HEK293T (cell line): ENCODE measurements at regions not wholly inside any gene's neighbourhood (a gene's known extent, or its start where the extent isn't known, plus 50 kb on each side); places are given as distances from the start of the nearest gene placed in this dataset.

Experiments
- CTCF ChIA-PET: fragments of 350-600 bp; formaldehyde crosslinking; extraction: SDS; loops from one replicate; lab custom pipeline; 2021; ENCODE audit warnings: antibody characterized with exemption, inconsistent platforms; lab: Yijun Ruan, JAX
- POLR2A ChIA-PET: fragments of 350-600 bp; formaldehyde crosslinking; extraction: SDS; loops from one replicate; lab custom pipeline; 2020; ENCODE audit warnings: antibody characterized with exemption, inconsistent platforms; lab: Yijun Ruan, JAX
- DNase-seq: peaks from one replicate; pipeline ENCODE4 v3.0.0; 2012; ENCODE audit warnings: mixed read lengths; ENCODE audit errors: extremely low spot score
- ARNT ChIP-seq: fragments of 450-650 bp; IDR thresholded peaks from 2 replicates; pipeline ENCODE4 v1.6.1; 2017; ENCODE audit warnings: mild to moderate bottlenecking
- BHLHE40 ChIP-seq: fragments of 450-650 bp; IDR thresholded peaks from 2 replicates; pipeline ENCODE4 v1.6.1; 2016; ENCODE audit warnings: mild to moderate bottlenecking, moderate library complexity, borderline replicate concordance
- CTBP1 ChIP-seq: fragments of 450-650 bp; IDR thresholded peaks from 2 replicates; pipeline ENCODE4 v1.6.1; 2016; ENCODE audit warnings: borderline replicate concordance
- ELF4 ChIP-seq: fragments of 450-650 bp; IDR thresholded peaks from 2 replicates; pipeline ENCODE4 v1.6.1; 2017; ENCODE audit warnings: antibody characterized with exemption
- FOXA1 ChIP-seq: fragments of 450-650 bp; IDR thresholded peaks from 2 replicates; pipeline ENCODE4 v1.6.1; 2016; ENCODE audit warnings: mild to moderate bottlenecking
- FOXK2 ChIP-seq: fragments of 450-650 bp; IDR thresholded peaks from 2 replicates; pipeline ENCODE4 v1.6.1; 2016; ENCODE audit warnings: mild to moderate bottlenecking
- FOXM1 ChIP-seq: fragments of 450-650 bp; IDR thresholded peaks from 2 replicates; pipeline ENCODE4 v1.6.1; 2017; ENCODE audit warnings: mild to moderate bottlenecking, borderline replicate concordance
- HDGF ChIP-seq: fragments of 450-650 bp; IDR thresholded peaks from 2 replicates; pipeline ENCODE4 v1.6.1; 2017; ENCODE audit warnings: antibody characterized with exemption, borderline replicate concordance
- L3MBTL2 ChIP-seq: fragments of 450-650 bp; conservative IDR thresholded peaks from 2 replicates; pipeline ENCODE4 v1.6.1; 2016; ENCODE audit warnings: mild to moderate bottlenecking
- LEF1 ChIP-seq: fragments of 450-650 bp; IDR thresholded peaks from 2 replicates; pipeline ENCODE4 v1.6.1; 2017; ENCODE audit warnings: mild to moderate bottlenecking, borderline replicate concordance
- NFRKB ChIP-seq: fragments of 450-650 bp; IDR thresholded peaks from 2 replicates; pipeline ENCODE4 v1.6.1; 2016; ENCODE audit warnings: mild to moderate bottlenecking, moderate library complexity
- SP1 ChIP-seq: fragments of 450-650 bp; IDR thresholded peaks from 2 replicates; pipeline ENCODE4 v1.6.1; 2017
- SUZ12 ChIP-seq: fragments of 450-650 bp; IDR thresholded peaks from 2 replicates; pipeline ENCODE4 v1.6.1; 2016; ENCODE audit warnings: mild to moderate bottlenecking
- TARDBP ChIP-seq: fragments of 450-650 bp; IDR thresholded peaks from 2 replicates; pipeline ENCODE4 v1.6.1; 2016
- ZNF384 ChIP-seq: fragments of 450-650 bp; IDR thresholded peaks from 2 replicates; pipeline ENCODE4 v1.6.1; 2016
- TF ChIP-seq, protein P1 (sequence below): fragments of 450-650 bp; IDR thresholded peaks from 2 replicates; pipeline ENCODE4 v1.6.1; 2016

DNA sequence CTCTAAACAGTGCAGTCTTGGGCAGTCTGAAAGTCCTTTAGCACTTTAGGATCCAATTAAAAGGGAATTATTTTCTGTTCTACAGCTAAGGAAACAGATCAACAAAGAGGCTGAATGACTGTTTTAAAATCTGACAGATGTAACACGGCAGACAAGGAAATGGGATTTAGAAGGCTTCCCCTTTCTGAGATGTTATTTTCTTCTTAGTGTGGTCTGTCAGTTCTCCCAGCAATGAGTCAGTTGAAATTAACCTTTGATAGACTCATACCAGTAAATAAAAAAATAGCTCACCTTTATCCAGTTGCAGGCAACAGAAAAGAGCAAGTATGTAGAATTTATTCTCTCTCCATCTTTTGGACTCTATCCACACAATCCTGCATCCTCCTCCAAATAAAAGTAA is 98.1 kb downstream of the NEDD1 start:
- DNase-seq, result no peak
- TF ChIP-seq SP1 (no peak), SUZ12 (no peak), FOXA1 (no peak), ELF4 (no peak), CTBP1 (no peak)
- POLR2A ChIA-PET, result no interaction called here
- CTCF ChIA-PET, result no interaction called here

DNA sequence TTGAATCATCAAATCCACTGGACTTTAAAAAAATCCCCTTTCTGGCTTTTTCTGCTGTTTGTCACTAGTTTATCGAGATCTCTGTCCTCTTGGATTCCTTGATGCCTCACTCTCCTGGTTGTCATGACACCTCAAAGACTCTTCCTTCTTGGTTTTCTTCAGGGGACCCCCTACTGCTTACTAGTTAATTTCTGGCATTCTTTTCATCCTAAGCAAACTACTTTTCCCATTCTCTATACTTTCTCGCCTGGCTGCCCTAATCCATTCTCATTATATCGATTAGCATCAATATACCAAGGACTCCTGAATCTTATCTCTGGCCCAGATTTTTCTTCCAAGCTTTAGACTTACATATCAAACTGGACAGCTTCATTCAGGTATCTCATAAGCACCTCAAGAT is 98.6 kb downstream of the NEDD1 start:
- POLR2A ChIA-PET, result no interaction called here
- no peak for TF ChIP-seq ZNF384
- no peak for TF ChIP-seq FOXA1
- TF ChIP-seq SUZ12, result no peak
- TF ChIP-seq FOXM1, result no peak
- no peak for TF ChIP-seq TARDBP
- TF ChIP-seq BHLHE40, result no peak
- TF ChIP-seq HDGF, result no peak
- no peak for TF ChIP-seq SP1
- TF ChIP-seq, protein P1, sequence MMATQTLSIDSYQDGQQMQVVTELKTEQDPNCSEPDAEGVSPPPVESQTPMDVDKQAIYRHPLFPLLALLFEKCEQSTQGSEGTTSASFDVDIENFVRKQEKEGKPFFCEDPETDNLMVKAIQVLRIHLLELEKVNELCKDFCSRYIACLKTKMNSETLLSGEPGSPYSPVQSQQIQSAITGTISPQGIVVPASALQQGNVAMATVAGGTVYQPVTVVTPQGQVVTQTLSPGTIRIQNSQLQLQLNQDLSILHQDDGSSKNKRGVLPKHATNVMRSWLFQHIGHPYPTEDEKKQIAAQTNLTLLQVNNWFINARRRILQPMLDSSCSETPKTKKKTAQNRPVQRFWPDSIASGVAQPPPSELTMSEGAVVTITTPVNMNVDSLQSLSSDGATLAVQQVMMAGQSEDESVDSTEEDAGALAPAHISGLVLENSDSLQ, result no peak
- TF ChIP-seq ELF4, result no peak
- no peak for TF ChIP-seq L3MBTL2
- no peak for TF ChIP-seq FOXK2
- no peak for TF ChIP-seq ARNT
- TF ChIP-seq LEF1, result no peak
- CTCF ChIA-PET, result no interaction called here
- no peak for DNase-seq

DNA sequence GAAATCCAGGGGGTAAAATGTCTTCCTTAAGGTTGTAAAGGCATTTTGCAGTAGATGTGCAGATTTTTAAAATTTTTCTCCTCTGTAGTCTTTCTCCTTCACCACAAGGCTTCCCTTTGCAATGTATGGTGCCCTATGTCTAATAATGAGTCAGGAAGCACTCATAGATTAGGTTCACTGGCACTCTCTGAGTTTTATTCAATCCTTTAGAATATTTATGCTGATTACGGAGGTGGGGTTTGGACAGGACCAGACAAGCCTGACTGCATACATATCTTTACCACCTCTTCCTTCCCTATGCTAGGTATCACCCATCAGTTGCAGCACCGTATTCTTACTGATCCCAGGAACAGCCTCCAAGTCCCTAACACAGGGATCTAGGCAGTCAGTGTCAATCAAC is 99.5 kb downstream of the NEDD1 start:
- POLR2A ChIA-PET, result no interaction called here
- DNase-seq, result no peak
- CTCF ChIA-PET, result no interaction called here
- TF ChIP-seq HDGF, result no peak
- TF ChIP-seq, protein P1, result no peak
- no peak for TF ChIP-seq FOXA1
- no peak for TF ChIP-seq BHLHE40
- no peak for TF ChIP-seq CTBP1
- no peak for TF ChIP-seq TARDBP
- no peak for TF ChIP-seq FOXK2
- TF ChIP-seq L3MBTL2, result no peak
- TF ChIP-seq ELF4, result no peak
- TF ChIP-seq ARNT, result no peak
- no peak for TF ChIP-seq FOXM1

DNA sequence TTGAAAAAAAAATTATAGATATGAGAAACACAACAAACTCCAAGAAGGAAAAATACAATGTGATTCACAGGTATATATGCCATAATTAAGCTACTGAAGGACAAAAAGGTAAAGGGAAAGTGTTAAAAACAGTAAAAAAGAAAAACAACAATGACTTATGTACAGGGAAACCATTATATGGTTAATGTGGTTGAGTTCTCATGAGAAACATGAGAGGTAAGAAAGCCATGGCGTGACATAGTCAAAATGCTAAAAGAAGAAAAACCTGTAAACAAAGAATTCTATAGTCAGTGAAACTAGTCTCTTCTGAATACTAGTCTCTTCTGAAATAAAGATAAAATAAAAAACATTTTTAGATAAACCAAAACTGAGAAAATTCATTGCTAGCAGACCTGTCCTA is 109.1 kb downstream of the NEDD1 start:
- TF ChIP-seq FOXK2 (no peak), FOXA1 (no peak)

DNA sequence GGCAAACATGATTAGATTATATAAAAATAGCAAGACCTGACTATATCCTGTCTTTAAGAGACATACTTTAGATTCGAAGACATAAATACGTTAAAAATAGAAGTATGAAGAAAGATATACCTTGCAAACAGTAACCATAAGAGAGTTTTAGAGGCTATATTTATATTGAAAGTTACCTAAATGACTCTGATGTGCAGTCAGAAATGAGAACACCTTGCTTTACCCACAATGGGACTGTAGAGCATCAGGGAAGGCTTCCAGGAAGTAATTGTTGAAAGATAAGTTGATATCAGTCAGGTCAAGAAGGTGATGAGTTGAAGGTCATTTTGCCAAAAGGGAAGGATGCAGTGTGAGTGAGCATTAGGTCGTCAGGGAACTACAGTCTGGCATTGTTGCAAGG is 110.2 kb downstream of the NEDD1 start:
- ChIA-PET POLR2A (no interaction called here), CTCF (no interaction called here)
- no peak for DNase-seq
- TF ChIP-seq SUZ12, result no peak
- no peak for TF ChIP-seq NFRKB
- TF ChIP-seq FOXA1, result no peak

More for the DNA sequence above, 109.1 kb downstream of the NEDD1 start:
- DNase-seq, result no peak
- ChIA-PET CTCF (no interaction called here), POLR2A (no interaction called here)

DNA sequence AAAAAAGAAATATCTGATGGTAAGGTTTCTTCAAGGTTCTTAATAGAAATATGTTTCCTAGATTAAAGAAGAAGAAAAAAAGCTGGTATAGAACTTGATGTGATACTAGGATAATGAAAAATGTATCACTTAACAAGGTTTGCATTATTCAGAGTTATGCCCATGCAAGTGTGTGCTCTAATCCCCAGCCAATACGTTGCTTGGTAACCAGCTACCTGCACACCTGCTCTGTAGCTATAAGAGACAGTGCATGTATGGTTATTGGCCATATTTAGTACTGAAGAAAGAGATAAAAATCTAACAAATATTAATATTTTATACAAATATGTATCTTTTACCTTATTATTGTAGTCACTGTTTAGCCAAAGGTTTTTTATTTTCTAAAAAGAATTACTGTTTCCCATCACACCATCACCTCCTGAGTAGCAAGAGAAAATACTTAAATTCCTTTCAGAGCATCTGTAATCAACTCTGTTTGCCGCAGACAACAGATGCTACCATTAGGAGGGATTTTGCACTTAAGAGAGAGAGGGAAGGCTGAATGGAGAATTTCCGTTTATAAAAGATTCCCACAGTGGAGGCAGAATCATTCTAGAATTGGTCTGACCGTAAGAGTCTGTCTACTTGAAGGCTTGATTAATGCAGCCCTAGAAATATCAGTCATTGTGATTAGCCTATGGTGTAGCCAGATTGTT is 115.6 kb downstream of the NEDD1 start:
- POLR2A ChIA-PET, result no interaction called here
- no peak for DNase-seq
- TF ChIP-seq TARDBP (no peak), ARNT (no peak), BHLHE40 (no peak), LEF1 (no peak), SUZ12 (no peak), SP1 (no peak), L3MBTL2 (no peak), ELF4 (no peak)
- CTCF ChIA-PET, result no interaction called here

DNA sequence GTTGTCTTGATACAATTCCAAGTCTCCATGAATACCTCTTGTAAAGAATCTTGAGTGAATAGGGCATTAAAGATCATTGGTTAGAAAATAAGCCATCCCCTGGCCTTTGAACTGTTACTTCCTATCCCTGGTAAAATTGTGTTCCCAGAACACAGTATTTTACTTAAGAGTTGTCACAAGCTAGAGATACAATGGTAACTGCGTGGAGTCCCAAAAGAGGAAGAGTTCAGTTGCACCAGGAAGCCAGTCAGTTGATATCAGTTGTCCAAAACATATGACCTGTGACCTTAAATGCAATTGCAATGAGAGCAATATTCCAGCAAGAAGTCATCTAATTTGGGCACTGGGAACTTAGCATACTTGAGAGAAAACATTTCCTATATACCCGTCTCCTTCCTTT is 117.3 kb downstream of the NEDD1 start:
- POLR2A ChIA-PET, result no interaction called here
- no peak for DNase-seq
- CTCF ChIA-PET, result no interaction called here
- TF ChIP-seq L3MBTL2 (no peak), SP1 (no peak), FOXK2 (no peak), LEF1 (no peak), FOXM1 (no peak), ZNF384 (no peak), ARNT (no peak), BHLHE40 (no peak), CTBP1 (no peak), HDGF (no peak), NFRKB (no peak), FOXA1 (no peak)
- TF ChIP-seq, protein P1, result no peak
